Stimulated activated CD4-positive, alpha-beta T cell treated with anti-CD3 and anti-CD28 coated beads, Interleukin-1b, Interleukin-23, amount 100 ng/mL, for 1 hour (primary cell): ENCODE measurements at regions not wholly inside any gene's neighbourhood (a gene's known extent, or its start where the extent isn't known, plus 50 kb on each side); places are given as distances from the start of the nearest gene placed in this dataset.

Experiments used
- DNase-seq, 2 donors: peaks; one replicate each; pipeline ENCODE4 v3.0.0-alpha.2; 2020; ENCODE audit warnings: low read depth in 2 of 2

DNA sequence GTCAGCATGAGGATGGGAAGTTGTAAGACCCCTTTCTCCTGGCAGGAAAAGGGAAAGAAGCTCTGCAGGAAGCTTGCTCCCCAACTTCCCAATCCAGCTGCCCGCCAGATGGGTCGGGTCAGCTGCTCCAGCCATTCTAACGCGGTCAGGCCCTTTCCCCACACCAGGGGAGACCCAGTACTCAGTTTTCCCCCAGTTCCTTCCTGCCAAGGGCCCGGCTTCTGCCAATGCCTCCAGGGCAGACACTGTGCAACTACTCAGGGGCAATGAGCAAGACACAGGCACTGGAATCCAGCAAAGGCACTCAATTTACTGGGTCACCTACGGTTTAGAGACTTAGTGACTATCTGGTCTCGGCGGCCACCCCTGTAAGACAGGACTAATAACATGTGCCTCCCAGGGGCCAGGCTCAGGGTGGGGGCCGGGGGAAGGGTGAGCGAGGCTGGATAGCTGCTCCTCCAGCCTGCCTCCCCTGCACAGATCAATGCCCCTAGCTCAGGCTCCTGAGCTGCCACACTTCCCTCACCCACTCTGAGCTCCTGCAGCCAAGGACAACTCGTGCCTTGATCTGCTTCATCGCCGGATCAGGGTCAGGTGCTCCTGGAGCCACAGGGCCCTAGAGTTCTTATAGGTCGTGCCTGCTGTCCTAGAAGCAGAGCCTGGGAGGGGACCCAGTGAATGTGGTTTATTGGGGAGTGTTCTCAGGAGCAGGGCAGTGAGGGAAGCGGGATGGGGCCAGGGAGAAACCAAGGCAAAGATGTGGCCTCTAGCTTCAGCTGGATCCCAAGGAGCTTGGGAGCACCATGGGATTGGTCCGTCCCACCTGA lies 171.1 kb downstream of the ZFP36L2 start:
- no peak for DNase-seq

DNA sequence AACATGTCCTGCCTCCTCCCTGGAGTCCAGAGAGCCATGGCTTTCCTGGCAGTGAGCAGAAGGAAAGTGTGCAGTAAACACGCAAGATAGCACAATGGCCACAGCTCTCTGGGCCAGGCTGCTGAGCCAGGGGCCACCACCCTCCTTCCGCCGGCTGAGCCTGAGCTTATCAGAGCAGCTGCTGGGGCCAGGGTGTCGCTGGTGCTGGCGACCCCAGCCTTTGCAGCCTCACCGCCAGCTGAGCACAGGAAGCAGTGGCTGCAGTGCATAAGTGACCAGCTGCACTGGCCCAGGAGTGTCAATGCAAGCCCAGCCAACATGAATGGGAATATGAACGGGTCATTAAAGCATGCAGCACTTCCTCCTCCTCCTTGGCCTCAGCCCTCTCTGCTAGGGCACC lies 172.0 kb downstream of the ZFP36L2 start:
- no peak for DNase-seq

DNA sequence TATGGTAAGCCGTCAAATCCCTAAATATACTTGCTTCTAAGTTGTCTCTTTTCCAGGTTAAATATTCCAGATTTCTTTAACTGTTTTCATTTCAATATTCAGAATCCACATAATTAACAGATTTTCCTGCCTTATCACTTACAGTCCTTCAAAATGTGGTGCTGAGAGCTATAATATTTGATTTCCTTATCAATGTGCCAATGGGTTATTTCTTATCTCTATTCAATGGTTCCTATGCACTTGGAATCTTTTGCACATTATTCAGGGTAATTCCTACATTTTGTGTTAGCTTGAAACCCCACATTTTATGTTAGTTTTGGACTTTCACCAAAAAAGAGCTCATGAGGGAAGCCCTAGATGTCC lies 173.5 kb downstream of the ZFP36L2 start:
- no peak for DNase-seq

DNA sequence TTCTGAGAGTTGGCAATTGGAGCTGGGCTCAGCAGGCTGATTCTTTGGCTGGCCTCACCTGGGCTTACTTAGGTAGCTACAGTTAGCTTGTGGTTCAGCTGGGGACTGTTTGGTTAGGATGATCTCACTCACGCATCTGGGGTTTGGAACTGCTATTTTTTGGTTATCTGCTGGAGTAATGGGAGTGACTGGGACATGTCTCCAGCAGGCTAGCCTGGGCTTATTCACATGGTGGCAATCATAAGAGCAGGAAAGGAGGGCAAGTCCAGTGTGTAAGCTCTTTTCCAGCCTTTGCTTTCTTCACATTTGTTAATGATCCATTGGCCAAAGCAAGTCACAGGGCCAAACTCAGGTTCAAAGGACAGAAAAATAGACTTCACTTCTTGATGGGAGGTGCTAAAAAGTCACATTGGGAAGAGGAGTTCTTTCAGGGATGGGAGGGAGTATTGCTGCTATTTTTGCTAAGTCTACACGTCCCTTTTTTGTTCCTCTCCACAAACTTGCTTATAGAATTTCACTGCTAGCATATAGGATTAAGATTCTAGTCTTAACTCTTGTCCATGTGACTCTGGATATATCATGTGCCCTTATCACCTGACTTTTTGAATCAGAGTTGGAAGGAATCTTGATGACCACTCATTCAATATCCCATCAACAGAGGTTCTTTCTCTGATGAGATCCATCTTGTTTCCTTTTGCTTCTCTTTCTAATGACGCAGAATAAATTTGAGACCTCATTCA lies 174.0 kb downstream of the ZFP36L2 start:
- no peak for DNase-seq

DNA sequence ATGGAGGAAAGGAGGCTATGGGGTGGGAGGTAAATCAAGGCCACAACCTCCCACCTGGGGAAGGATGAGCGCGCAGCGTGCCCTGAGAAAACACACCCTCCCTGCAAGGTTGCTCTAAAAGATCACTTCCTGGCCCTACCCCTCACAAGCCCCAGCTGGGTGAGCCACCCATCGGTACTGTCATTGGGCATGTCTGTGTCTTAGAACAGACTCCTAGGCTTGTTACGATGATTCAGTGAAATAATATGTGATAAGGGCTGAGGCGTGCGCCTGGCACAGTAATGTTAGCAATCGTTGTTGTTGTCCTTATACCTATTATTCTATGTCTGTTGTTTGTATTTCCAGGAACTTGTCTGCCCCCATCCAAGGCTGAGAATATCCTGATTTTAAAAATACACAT lies 175.1 kb downstream of the ZFP36L2 start:
- DNase-seq: no peak

DNA sequence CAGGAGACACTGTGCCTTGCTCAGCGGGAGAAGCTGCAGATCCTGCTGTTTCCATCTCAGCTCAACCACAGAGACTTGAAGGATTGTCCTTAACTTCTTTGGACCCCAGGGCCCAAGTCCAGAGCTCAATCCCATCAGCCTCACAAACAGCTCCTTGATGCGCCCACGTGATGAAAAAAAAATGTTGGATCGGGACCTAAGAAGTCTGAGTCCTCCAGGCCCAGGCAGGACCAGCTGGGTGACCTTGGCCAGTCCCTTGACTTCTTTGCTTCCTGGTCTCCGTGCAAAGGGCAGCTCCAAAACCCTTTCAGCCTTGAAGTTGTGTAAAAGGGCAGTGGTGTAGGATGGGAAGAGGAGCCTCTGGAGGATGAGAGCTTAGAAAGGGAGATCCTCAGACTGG lies 175.5 kb downstream of the ZFP36L2 start:
- DNase-seq: no peak

DNA sequence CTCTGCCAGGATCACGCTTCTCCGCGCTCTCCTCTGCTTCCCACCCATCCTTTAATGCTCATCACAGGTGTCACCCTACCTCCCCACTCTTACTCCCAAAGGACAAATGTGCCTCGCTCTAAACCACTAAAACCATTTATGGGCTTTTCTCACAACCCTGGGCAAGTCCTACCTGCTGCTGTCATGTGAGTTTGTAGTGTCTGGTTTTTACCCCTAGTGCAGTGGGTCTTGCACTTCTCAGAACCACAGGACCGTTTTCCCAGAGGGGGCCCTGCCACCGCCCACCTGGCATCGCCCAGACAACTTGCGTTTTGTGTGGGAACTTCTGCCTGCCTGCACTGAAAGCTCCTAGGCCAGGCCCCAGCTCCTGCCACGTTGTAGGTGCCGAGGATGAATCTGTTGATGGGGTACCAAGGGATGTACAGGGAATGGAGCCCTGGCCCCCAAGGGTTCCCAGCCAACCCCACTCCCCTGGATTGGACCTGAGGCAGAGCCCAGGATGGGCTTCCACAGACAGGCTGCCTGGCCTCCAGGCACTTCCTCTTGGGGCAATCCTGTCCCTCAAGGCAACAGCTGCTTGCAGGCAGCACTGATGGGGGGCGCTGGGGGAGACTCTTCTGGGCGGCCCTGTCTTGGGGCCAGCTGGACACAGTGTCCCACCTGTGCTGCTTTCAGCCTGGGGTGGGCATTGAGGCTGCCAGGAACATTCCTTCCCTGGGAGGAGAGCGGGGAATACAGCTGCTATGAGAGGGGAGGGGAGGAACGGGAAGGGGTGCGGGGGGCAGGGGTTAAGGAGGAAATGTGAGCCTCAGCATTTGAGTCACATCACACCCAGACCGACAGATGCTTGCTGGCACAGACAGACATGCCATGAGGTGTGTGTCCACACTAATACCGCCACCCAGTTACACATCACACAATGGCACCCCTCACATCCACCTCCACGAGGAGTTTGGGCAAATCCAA lies 176.3 kb downstream of the ZFP36L2 start:
- no peak for DNase-seq

DNA sequence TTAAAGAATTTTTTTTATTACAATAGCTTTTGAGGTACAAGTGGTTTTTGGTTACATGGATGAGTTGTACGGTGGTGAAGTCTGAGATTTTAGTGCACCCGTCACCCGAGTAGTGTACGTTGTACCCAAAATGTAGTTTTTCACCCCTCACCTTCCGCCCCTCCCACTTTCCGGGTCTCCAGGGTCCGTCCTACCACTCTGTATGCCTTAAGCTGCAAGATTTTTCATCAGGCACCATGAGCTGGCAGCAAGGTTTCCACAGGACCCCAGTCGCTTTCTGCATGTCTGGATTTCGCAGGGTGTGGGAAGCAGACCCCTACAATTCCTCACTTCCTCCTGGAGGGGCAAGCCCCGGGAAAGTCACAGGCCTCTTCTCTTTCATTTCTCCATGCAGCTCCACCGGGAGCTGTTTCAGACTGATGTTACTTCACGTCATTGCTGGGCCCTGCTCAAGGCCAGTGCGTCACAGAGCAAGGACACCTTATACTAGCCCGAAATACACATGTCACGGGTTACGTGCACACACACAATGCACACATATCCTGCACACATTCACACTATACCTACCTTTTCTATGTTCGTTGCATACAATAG lies 179.1 kb downstream of the ZFP36L2 start:
- no peak for DNase-seq

DNA sequence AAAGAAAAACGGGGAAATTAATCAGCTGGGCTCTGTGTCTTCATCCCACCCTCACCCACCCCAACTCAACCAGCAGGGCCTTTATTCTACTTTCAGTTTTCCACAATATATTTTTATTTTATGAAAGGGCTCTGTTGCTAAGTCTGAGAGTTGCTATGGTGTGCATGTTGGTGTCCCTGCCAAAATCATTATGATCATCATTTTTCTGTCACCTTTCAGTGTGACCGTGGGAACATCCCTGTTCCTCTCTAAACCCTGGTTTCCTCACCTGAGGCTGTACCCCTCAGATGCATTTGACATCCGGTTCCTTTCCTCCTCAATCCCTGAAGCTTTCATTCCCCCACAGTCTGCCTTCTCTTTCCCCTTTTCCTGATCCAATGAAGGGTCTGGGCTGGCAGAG lies 180.5 kb downstream of the ZFP36L2 start:
- no peak for DNase-seq

DNA sequence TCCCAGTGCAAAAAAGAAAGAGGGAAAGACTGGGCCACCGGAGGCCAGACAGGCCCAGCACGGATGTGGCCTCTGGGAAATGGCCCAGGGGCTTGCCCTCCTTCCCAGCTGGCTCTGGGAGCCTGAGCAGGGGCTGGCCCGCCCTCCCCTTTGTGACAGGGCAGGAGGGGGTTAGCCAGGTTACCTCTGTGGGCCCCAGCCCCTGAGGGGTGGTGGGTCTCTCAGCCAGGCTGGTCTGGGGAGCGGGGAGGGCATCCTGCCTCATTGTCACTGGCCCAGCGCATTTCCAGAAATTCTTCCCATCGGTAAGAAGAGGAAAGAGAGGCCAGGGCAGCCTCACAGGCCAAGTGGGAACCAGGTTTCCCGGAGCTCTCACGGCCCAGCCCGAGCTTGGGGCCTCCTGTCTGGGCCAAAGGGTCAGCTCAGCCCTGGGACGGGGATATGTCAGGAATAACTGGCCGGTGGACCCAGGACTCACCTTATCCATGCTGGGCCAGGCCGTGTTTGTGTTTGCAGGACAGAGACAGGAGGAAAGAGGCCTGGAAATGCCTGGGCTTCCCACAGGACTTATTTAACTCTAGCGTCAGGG lies 182.2 kb downstream of the ZFP36L2 start:
- no peak for DNase-seq

DNA sequence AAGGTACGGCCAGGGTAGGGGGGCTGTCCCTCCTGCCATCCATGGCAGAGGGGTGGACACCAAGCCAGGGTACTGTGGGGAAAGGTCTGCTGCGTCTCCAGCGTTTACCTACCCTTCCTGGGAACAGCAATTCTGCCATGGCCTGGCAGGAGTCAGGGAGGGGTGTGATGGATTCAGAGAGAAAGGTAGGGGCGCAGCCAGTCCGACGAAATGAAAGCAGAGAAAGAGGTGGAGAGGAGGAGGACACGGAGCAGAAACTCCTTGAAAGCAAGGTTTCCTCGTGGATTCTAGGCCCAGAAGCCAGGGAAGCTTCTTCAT lies 182.9 kb downstream of the ZFP36L2 start:
- DNase-seq: no peak

DNA sequence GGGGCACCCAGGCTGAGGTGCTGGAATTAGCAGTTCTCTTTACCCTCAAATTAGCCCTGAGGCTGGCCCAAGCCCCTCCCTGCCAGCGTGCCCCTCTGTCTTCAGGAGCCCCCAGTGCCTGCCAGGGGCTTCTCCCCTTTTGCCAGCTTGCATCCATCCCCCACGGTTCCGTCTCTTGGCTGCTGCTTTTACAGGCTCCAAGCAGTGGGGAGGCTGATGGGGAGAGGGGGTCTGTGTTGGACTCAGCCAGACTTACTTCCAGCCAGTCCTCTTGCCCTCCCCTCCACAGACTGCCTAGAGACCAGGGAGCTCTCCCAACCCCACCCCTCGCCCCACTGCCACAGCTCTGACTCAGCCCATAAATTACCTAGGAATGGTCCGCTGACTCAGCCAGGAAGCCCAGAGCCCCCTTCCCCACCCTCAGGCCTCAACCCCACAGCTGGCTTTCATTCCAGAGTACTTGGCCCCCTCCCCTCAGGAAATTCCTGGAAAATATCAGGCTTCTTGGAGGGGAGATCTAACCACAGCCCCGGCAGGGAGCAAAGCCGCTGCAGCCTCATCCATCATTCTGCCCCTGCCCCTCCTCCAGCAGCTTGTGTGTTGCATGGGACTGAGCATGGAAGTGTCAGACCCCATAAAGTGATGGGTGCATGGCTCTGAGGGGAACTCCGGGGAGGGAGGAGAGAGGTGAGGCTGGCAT lies 184.6 kb downstream of the ZFP36L2 start:
- no peak for DNase-seq

DNA sequence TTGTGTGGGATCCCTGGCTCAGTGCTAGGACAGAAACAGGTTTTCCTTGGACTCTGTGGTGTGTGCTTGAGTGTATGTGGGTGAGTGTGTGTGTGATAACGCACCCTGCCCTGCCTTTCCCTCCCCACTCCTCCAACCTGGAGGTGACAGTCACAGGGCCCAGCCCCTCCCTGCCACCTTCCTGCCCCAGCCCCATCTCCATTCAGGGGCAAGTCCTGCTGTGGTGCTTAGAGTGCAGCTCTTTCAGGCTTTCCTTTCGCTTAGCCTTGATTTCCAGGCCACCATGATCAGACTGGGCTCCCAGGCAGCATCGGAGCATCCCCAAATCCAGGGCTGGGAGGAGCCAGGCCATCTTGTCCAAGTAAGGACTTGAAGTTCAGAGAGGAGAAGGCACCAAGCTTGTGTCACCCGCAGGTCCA lies 185.2 kb downstream of the ZFP36L2 start:
- no peak for DNase-seq

DNA sequence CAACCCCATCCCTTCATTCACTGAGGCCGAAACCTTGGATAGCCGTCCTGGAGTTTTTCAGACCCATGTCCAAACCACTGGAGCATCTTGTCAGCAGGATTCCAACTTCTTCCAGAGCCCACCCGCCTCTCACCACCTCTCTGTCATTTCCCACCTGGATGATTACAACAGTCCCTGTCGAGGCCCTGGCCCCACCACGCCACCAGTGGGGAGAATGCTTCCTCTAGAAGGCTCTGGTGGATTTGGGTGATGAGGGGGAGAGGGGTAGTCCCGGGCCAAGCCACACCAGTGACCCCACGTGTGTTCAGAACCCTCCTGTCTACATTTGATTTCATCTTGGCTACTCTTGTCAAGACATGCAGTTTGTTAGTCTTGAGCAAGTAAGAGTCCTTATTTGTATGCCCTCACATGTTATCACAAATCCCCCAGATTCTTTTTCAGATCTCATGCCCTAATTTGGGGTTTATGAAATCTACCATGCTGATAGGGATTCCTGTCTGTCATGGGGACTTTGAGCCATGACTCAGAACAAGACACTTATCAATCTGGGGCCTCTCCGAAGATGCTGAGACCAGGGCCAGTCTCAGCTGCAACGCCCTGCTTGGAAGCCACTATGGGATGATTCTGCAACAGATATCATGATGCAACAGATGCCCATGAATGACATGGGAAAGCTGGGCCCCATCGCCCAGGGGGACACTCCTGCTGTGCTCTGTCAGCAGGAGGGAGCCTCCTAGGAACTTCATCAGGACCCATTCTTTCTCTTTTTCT lies 186.1 kb downstream of the ZFP36L2 start:
- DNase-seq: no peak

DNA sequence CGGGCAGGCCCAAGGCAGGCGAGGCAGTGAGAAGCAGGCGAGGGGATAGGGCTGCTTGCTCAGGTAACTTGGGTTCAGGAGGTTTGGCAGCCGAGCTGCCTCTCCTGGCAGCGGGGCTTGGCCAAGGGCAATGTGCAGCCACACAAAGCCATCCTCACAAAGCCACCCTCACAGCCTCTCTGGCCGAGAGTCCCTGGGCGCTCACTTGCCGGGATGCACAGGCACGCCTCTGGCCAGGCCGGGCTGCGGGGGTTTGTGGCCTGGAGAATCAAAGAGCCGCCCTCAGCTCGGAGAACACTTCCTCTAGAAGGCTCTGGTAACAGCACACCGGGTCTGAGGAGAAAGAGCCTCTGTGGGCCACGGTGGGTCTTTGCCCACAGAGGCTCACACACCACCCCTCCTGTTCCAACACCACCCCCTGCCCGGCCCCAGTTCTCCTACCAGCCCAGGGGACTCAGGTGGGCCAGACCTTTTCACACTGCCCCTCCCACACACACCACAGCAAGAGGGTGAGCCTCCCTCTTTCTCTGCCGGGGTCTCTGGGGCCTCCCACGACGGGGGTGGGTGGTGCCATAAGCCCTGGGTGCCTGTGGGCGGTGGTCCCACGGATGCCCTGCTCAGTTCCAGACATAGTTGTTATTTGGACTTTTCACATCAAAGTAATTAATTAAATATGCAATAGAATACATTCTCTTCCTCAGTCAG lies 186.9 kb downstream of the ZFP36L2 start:
- DNase-seq: no peak

DNA sequence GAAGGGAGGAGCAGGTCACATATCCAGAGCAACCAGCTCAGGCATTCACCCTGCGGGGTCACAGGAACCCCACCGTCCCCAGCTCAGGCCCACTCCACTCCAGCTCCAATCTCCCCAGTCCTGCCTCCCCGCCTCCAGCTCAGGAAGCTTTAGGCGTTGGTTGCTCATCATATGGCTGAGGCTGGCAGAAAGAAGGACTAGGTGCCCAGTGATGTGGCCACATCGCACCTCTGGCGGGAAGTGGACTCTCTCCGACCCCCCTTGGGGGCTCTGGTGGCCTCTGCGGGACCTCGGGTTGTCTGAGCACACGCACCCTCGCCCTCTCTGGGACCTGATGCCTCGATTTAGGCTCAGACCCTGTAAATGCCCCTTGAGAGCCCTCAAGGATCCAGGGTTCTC lies 187.7 kb downstream of the ZFP36L2 start:
- DNase-seq: no peak

DNA sequence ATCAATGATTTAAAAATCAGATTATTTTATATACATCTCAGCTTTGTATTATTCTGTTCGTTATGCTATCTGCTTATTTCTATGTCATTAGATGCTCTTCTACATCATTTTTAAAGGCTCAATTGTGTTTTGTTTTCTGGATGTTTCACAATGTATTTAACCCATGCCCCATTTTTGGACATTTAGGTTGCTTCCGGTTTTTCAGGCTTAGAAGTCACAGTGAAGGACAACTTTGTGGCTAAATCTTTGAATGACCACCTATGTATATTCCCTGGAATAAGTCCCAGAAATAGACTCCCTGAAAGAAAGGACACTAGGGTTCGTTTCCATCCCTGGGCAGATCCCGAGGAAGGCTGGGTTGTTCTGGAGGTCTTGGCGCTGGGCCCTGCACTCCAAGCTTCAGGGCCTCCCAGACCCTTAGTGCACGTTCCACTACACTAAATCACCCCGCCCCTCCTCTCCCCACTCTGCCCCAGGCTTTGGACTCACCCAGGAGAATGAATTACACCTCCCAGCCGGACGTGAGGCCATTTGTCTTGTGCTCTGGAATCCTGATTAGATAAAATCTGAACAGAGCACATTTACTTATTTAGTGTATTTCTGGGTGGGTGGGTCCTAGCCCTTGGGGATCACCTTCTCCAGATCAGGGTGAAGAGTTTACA lies 188.2 kb downstream of the ZFP36L2 start:
- DNase-seq: no peak

DNA sequence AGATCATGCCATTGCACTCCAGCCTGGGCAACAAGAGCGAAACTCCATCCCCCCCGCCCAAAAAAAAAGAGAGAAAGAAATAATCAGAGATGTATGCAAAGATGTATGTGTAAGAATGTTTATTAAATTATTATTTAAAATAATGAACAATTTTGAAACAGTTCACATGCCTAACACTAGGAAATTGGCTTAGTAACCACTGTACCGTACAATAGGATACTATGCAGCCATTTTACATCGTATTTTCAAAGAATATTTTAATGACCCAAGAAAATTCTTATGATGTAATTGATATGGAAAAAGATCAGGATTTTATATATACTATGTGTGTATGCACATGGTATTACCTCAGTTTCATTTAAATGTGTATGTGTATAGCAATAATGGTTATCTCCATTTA lies 190.5 kb downstream of the ZFP36L2 start:
- DNase-seq: no peak

DNA sequence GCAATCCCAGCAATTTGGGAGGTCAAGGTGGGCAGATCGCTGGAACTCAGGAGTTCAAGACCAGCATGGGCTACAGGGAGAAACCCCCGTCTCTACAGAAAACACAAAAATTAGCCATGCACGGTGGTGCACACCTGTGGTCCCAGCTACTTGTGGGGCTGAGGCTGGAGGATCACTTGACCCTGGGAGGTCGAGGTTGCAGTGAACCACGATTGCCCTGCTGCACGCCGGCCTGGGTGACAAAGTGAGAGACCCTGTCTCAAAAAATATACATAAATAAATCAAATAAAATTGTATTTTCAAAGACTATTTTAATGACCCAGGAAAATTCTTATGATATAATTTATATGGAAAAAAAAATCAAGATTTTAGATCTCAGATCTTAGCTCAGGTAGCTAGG lies 191.5 kb downstream of the ZFP36L2 start:
- DNase-seq: no peak
